WTC11 (cell line): ENCODE measurements at regions not wholly inside any gene's neighbourhood (a gene's known extent, or its start where the extent isn't known, plus 50 kb on each side); places are given as distances from the start of the nearest gene placed in this dataset.

Experiments
- ATAC-seq: fragments of 200-7000 bp; cut with Tn5 transposase; 2 replicates; pipeline ENCODE4 v1.10.0; 2021; ENCODE audit warnings: mild to moderate bottlenecking, moderate library complexity
- CTCF ChIA-PET: fragments of 300-600 bp; sonication (Branson Sonifier 250); formaldehyde crosslinking; loops from one replicate; lab custom pipeline; 2021; ENCODE audit warnings: antibody characterized with exemption; lab: Charles Lee
- POLR2A ChIA-PET: fragments of 350-600 bp; sonication (Branson Sonifier 250); formaldehyde crosslinking; loops from one replicate; lab custom pipeline; 2021; ENCODE audit warnings: antibody characterized with exemption; lab: Charles Lee
- DNase-seq: peaks from one replicate; pipeline ENCODE4 v3.0.0; 2021; ENCODE audit warnings: low spot score
- H3K27ac Mint-ChIP-seq: 2 replicates; pipeline ENCODE4 v1.8.0; 2021; ENCODE audit warnings: mixed read lengths
- H3K27me3 Mint-ChIP-seq: 2 replicates; pipeline ENCODE4 v1.8.0; 2021; ENCODE audit warnings: low read depth, mild to moderate bottlenecking, moderate library complexity, mixed read lengths
- H3K36me3 Mint-ChIP-seq: 2 replicates; pipeline ENCODE4 v1.8.0; 2021; ENCODE audit warnings: mixed read lengths
- H3K4me1 Mint-ChIP-seq: 2 replicates; pipeline ENCODE4 v1.8.0; 2022; ENCODE audit warnings: mixed read lengths
- H3K4me3 Mint-ChIP-seq: 2 replicates; pipeline ENCODE4 v1.8.0; 2021; ENCODE audit warnings: mild to moderate bottlenecking, moderate library complexity, mixed read lengths
- H3K9me3 Mint-ChIP-seq: 2 replicates; pipeline ENCODE4 v1.8.0; 2021; ENCODE audit warnings: mixed read lengths
- ATF1 ChIP-seq: sonication (generic); formaldehyde crosslinking; IDR thresholded peaks from 2 replicates; pipeline ENCODE4 v1.8.1; 2023; ENCODE audit warnings: mild to moderate bottlenecking, moderate library complexity, missing genetic modification reagents
- E2F5 ChIP-seq: sonication (generic); formaldehyde crosslinking; IDR thresholded peaks from 2 replicates; pipeline ENCODE4 v1.8.1; 2022; ENCODE audit warnings: mild to moderate bottlenecking, moderate library complexity, missing genetic modification reagents
- ERG ChIP-seq: fragments of 250-450 bp; sonication (Bioruptor Pico); IDR thresholded peaks from 2 replicates; pipeline ENCODE4 v1.8.0; 2021; ENCODE audit warnings: mild to moderate bottlenecking
- ETV6 ChIP-seq: sonication (generic); formaldehyde crosslinking; IDR thresholded peaks from 2 replicates; pipeline ENCODE4 v1.8.1; 2022; ENCODE audit warnings: mild to moderate bottlenecking, missing genetic modification reagents
- FOXJ3 ChIP-seq: sonication (generic); formaldehyde crosslinking; IDR thresholded peaks from 2 replicates; pipeline ENCODE4 v1.9.0; 2021; ENCODE audit warnings: missing genetic modification reagents, mild to moderate bottlenecking, borderline replicate concordance
- FOXP1 ChIP-seq: sonication (generic); formaldehyde crosslinking; IDR thresholded peaks from 2 replicates; pipeline ENCODE4 v1.8.0; 2022; ENCODE audit warnings: missing genetic modification reagents, mild to moderate bottlenecking, moderate library complexity, borderline replicate concordance
- GRHL2 ChIP-seq: fragments of 250-450 bp; sonication (Bioruptor Pico); IDR thresholded peaks from 2 replicates; pipeline ENCODE4 v1.8.0; 2022; ENCODE audit warnings: mild to moderate bottlenecking, moderate library complexity; ENCODE audit not compliant: insufficient replicate concordance, severe bottlenecking
- HMGA2 ChIP-seq: fragments of 250-450 bp; sonication (Bioruptor Pico); IDR thresholded peaks from 2 replicates; pipeline ENCODE4 v1.4.0; 2021; ENCODE audit warnings: mild to moderate bottlenecking, moderate library complexity
- IRF2 ChIP-seq: sonication (generic); formaldehyde crosslinking; IDR thresholded peaks from 2 replicates; pipeline ENCODE4 v1.8.0; 2022; ENCODE audit warnings: low read depth, missing genetic modification reagents, borderline replicate concordance
- JAZF1 ChIP-seq: fragments of 250-450 bp; sonication (Bioruptor Pico); IDR thresholded peaks from 2 replicates; pipeline ENCODE4 v1.9.0; 2021; ENCODE audit warnings: moderate library complexity, mild to moderate bottlenecking, inconsistent platforms
- NFATC4 ChIP-seq: fragments of 250-450 bp; sonication (Bioruptor Pico); IDR thresholded peaks from 2 replicates; pipeline ENCODE4 v1.9.0; 2021; ENCODE audit warnings: mild to moderate bottlenecking
- NR1H2 ChIP-seq: sonication (generic); formaldehyde crosslinking; IDR thresholded peaks from 2 replicates; pipeline ENCODE4 v1.9.0; 2021; ENCODE audit warnings: mild to moderate bottlenecking, moderate library complexity, missing genetic modification reagents
- PRDM15 ChIP-seq: sonication (generic); formaldehyde crosslinking; IDR thresholded peaks from 2 replicates; pipeline ENCODE4 v1.8.0; 2022; ENCODE audit warnings: missing genetic modification reagents
- RELA ChIP-seq: sonication (generic); formaldehyde crosslinking; IDR thresholded peaks from 2 replicates; pipeline ENCODE4 v1.8.1; 2022; ENCODE audit warnings: missing genetic modification reagents, mild to moderate bottlenecking, borderline replicate concordance
- RORB ChIP-seq: fragments of 250-450 bp; sonication (Bioruptor Pico); IDR thresholded peaks from 2 replicates; pipeline ENCODE4 v1.9.0; 2021; ENCODE audit warnings: mild to moderate bottlenecking
- TCF7 ChIP-seq: sonication (generic); formaldehyde crosslinking; IDR thresholded peaks from 2 replicates; pipeline ENCODE4 v1.8.0; 2022; ENCODE audit warnings: mild to moderate bottlenecking, low read depth, missing genetic modification reagents, moderate library complexity
- TEAD1 ChIP-seq: sonication (generic); formaldehyde crosslinking; IDR thresholded peaks from 2 replicates; pipeline ENCODE4 v1.8.0; 2022; ENCODE audit warnings: mild to moderate bottlenecking, missing genetic modification reagents
- TEAD4 ChIP-seq: sonication (generic); formaldehyde crosslinking; IDR thresholded peaks from 2 replicates; pipeline ENCODE4 v1.8.0; 2022; ENCODE audit warnings: mild to moderate bottlenecking, missing genetic modification reagents
- TP53 ChIP-seq: sonication (generic); formaldehyde crosslinking; IDR thresholded peaks from 2 replicates; pipeline ENCODE4 v1.8.1; 2023; ENCODE audit warnings: mild to moderate bottlenecking, missing genetic modification reagents
- USF2 ChIP-seq: sonication (generic); formaldehyde crosslinking; IDR thresholded peaks from 2 replicates; pipeline ENCODE4 v1.8.1; 2023; ENCODE audit warnings: mild to moderate bottlenecking, missing genetic modification reagents, moderate library complexity
- ZBTB21 ChIP-seq: sonication (generic); formaldehyde crosslinking; IDR thresholded peaks from 2 replicates; pipeline ENCODE4 v1.8.1; 2023; ENCODE audit warnings: mild to moderate bottlenecking, missing genetic modification reagents, borderline replicate concordance
- ZBTB43 ChIP-seq: sonication (generic); formaldehyde crosslinking; IDR thresholded peaks from 2 replicates; pipeline ENCODE4 v1.8.1; 2023; ENCODE audit warnings: mild to moderate bottlenecking, missing genetic modification reagents
- ZNF121 ChIP-seq: sonication (generic); formaldehyde crosslinking; IDR thresholded peaks from 2 replicates; pipeline ENCODE4 v1.8.0; 2023; ENCODE audit warnings: missing genetic modification reagents
- ZNF219 ChIP-seq: sonication (generic); formaldehyde crosslinking; IDR thresholded peaks from 2 replicates; pipeline ENCODE4 v1.8.0; 2023; ENCODE audit warnings: missing genetic modification reagents, mild to moderate bottlenecking, borderline replicate concordance
- ZNF416 ChIP-seq: fragments of 250-450 bp; sonication (Bioruptor Pico); IDR thresholded peaks from 2 replicates; pipeline ENCODE4 v1.9.0; 2021; ENCODE audit warnings: mild to moderate bottlenecking, inconsistent platforms

- TF ChIP-seq ZNF121 (no peak), RELA (CRISPR knock-in tag) (no peak), HMGA2 (CRISPR knock-in tag) (no peak), IRF2 (no peak), ZNF416 (no peak), JAZF1 (CRISPR knock-in tag) (no peak), TP53 (CRISPR knock-in tag) (no peak), GRHL2 (CRISPR knock-in tag) (no peak), ATF1 (CRISPR knock-in tag) (no peak), TEAD4 (CRISPR knock-in tag) (no peak), ETV6 (CRISPR knock-in tag) (no peak)
Observed at GRCh38 chr17:13104576-13104975, 86.7 kb upstream of the ELAC2 start (continued).

- ChIA-PET CTCF (no interaction called here), POLR2A (no interaction called here)
- H3K36me3 Mint-ChIP-seq: no peaks in the 10 kb centered on the region
- H3K4me1 Mint-ChIP-seq: peaks cover 21% of the 10 kb centered on the region
- DNase-seq (no peak), ATAC-seq (no peak)
- H3K9me3 Mint-ChIP-seq: peaks cover 17% of the 10 kb centered on the region
- H3K4me3 Mint-ChIP-seq: no peak overlapping the region
- no peak overlapping the region for H3K27ac Mint-ChIP-seq
- TF ChIP-seq ZNF121: no peak
- H3K27me3 Mint-ChIP-seq: peaks cover under 1% of the 10 kb centered on the region; the same call in 1 of the 2 replicates
Observed at GRCh38 chr17:13102477-13102876, 84.7 kb upstream of the ELAC2 start.

GRCh38 chr17:13099926-13100325, 82.1 kb upstream of the ELAC2 start:
- CTCF ChIA-PET: interaction anchor here (0.6 to 2.0 kb wide), 2 partner anchors 15 to 134 kb away, joined by 4 to 12 read pairs; no protein-coding TSS in a partner anchor
- H3K9me3 Mint-ChIP-seq: peaks cover 17% of the 10 kb centered on the region
- peaks cover 12% of the 10 kb centered on the region for H3K4me1 Mint-ChIP-seq
- no peak overlapping the region for H3K27ac Mint-ChIP-seq
- no peak for DNase-seq
- TF ChIP-seq TCF7 (CRISPR knock-in tag) (no peak), ZBTB21 (CRISPR knock-in tag) (no peak), RORB (CRISPR knock-in tag) (no peak), ZNF219 (no peak)
- TF ChIP-seq, all 79 proteins: peak for 0
- Mint-ChIP-seq H3K27me3 (peaks cover 25% of the 10 kb centered on the region), H3K36me3 (no peaks in the 10 kb centered on the region), H3K4me3 (no peak overlapping the region)
- POLR2A ChIA-PET: no interaction called here
- ATAC-seq: no peak

GRCh38 chr17:13099089-13099735, 81.4 kb upstream of the ELAC2 start:
- Mint-ChIP-seq H3K36me3 (no peaks in the 10 kb centered on the region), H3K27me3 (peaks cover 28% of the 10 kb centered on the region), H3K4me1 (peaks cover 12% of the 10 kb centered on the region), H3K9me3 (peaks cover 17% of the 10 kb centered on the region), H3K27ac (no peak overlapping the region), H3K4me3 (no peak overlapping the region)
- DNase-seq: no peak
- POLR2A ChIA-PET: no interaction called here
- TF ChIP-seq NFATC4 (CRISPR knock-in tag) (no peak), PRDM15 (CRISPR knock-in tag) (no peak), E2F5 (CRISPR knock-in tag) (no peak), FOXP1 (CRISPR knock-in tag) (no peak), TEAD1 (no peak), FOXJ3 (CRISPR knock-in tag) (no peak), ZBTB43 (CRISPR knock-in tag) (no peak), ERG (no peak), USF2 (no peak), NR1H2 (no peak)
- TF ChIP-seq, all 79 proteins: peak for 0
- CTCF ChIA-PET: interaction anchor here (0.6 to 2.0 kb wide), 3 partner anchors 16 to 135 kb away, joined by 4 to 12 read pairs (median 6); no protein-coding TSS in a partner anchor
- peak; percentile 68 for ATAC-seq
